A549 (cell line): ENCODE measurements at regions not wholly inside any gene's neighbourhood (a gene's known extent, or its start where the extent isn't known, plus 50 kb on each side); places are given as distances from the start of the nearest gene placed in this dataset.

ENCODE experiments used
- ATAC-seq, 2 experiments: fragments of 200-7000 bp in 1 of 2; fragments of >200 bp in 1 of 2; cut with Nextera tagmentation in 1 of 2; cut with Tn5 transposase in 1 of 2; 3 replicates each; pipeline versions ENCODE4 v1.8.0 to v1.9.1; 2018 to 2020; ENCODE audit warnings: mild to moderate bottlenecking in 1 of 2, moderate library complexity in 1 of 2
- CTCF ChIA-PET: fragments of 300-600 bp; sonication (Branson Sonifier 250); formaldehyde crosslinking; extraction: SDS; loops from one replicate; lab custom pipeline; 2021; ENCODE audit warnings: antibody characterized with exemption, inconsistent platforms; lab: Yijun Ruan, JAX
- POLR2A ChIA-PET: fragments of 350-600 bp; formaldehyde crosslinking; extraction: SDS; loops from one replicate; lab custom pipeline; 2021; ENCODE audit warnings: antibody characterized with exemption, inconsistent platforms; lab: Yijun Ruan, JAX
- DNase-seq, 2 experiments: peaks; one replicate each; pipeline versions ENCODE4 v3.0.0 to v3.0.0-alpha.2; 2011 to 2016; ENCODE audit warnings: low read depth in 1 of 2, low spot score in 1 of 2
- FAIRE-seq: peaks from 2 replicates; lab custom pipeline; 2011; peaks lifted over from hg19 to GRCh38; lab: Jason Lieb, UNC
- H3K27ac ChIP-seq, 2 experiments: fragments of >200 bp; sonication (Bioruptor Twin); formaldehyde crosslinking; 3 replicates each; pipeline ENCODE4 v1.5.1; 2016 to 2017
- H3K4me1 ChIP-seq: fragments of >200 bp; sonication (Bioruptor Twin); formaldehyde crosslinking; 3 replicates; pipeline ENCODE4 v1.6.1; 2016
- H3K4me2 ChIP-seq: fragments of >200 bp; sonication (Bioruptor Twin); formaldehyde crosslinking; 3 replicates; pipeline ENCODE4 v1.6.1; 2016
- H3K4me3 ChIP-seq: fragments of >200 bp; sonication (Bioruptor Twin); formaldehyde crosslinking; 3 replicates; pipeline ENCODE4 v1.5.1; 2016
- H3K9me3 ChIP-seq: fragments of >200 bp; sonication (Bioruptor Twin); formaldehyde crosslinking; 3 replicates; pipeline ENCODE4 v1.6.1; 2016
- BCL3 ChIP-seq: fragments of >200 bp; sonication (Bioruptor Twin); formaldehyde crosslinking; IDR thresholded peaks from 3 replicates; pipeline ENCODE4 v1.6.1; 2016
- BHLHE40 ChIP-seq: IDR thresholded peaks from 2 replicates; pipeline ENCODE4 v1.6.1; 2012; ENCODE audit warnings: low read depth, low read length, inconsistent platforms
- CHD4 ChIP-seq: fragments of 200-600 bp; sonication (generic); IDR thresholded peaks from 2 replicates; pipeline ENCODE4 v1.6.1; 2016; ENCODE audit warnings: antibody characterized with exemption, mild to moderate bottlenecking, borderline replicate concordance
- CTCF ChIP-seq: fragments of >200 bp; sonication (Bioruptor Twin); formaldehyde crosslinking; IDR thresholded peaks from 3 replicates; pipeline ENCODE4 v1.5.1; 2016
- EHF ChIP-seq: fragments of 250-450 bp; sonication (Bioruptor Pico); IDR thresholded peaks from 2 replicates; pipeline ENCODE4 v1.5.0; 2020; ENCODE audit warnings: mild to moderate bottlenecking
- EHMT2 ChIP-seq: fragments of 200-600 bp; sonication (generic); IDR thresholded peaks from 2 replicates; pipeline ENCODE4 v1.6.1; 2016; ENCODE audit warnings: antibody characterized with exemption, low read depth, mild to moderate bottlenecking, moderate library complexity
- FOSL2 ChIP-seq, 2 experiments: fragments of 450-650 bp in 1 of 2; fragments of >200 bp in 1 of 2; sonication (Bioruptor Twin) in 1 of 2; formaldehyde crosslinking; IDR thresholded peaks; 2 replicates each; pipeline versions ENCODE4 v1.5.0 to v1.6.1; 2016 to 2020; ENCODE audit warnings: mild to moderate bottlenecking in 1 of 2, moderate library complexity in 1 of 2
- FOXS1 ChIP-seq: fragments of 250-450 bp; sonication (Bioruptor Pico); IDR thresholded peaks from 2 replicates; pipeline ENCODE4 v1.5.0; 2020; ENCODE audit warnings: mild to moderate bottlenecking, moderate library complexity
- HDAC2 ChIP-seq: fragments of 200-600 bp; sonication (generic); IDR thresholded peaks from 2 replicates; pipeline ENCODE4 v1.6.1; 2016
- HOXA7 ChIP-seq: fragments of 250-450 bp; sonication (Bioruptor Pico); IDR thresholded peaks from 2 replicates; pipeline ENCODE4 v1.5.0; 2020; ENCODE audit warnings: mild to moderate bottlenecking, moderate library complexity
- JUN ChIP-seq, 2 experiments: fragments of >200 bp; sonication (Bioruptor Twin); formaldehyde crosslinking; IDR thresholded peaks; 2 replicates in 1 of 2; 3 replicates in 1 of 2; pipeline ENCODE4 v1.6.1; 2016 to 2017
- MAFK ChIP-seq: fragments of 450-650 bp; IDR thresholded peaks from 2 replicates; pipeline ENCODE4 v1.6.1; 2014; ENCODE audit not compliant: partially characterized antibody
- MAZ ChIP-seq: fragments of 150-350 bp; IDR thresholded peaks from 2 replicates; pipeline ENCODE4 v1.6.1; 2014; ENCODE audit warnings: antibody characterized with exemption, low read depth, low read length, borderline replicate concordance
- NR3C1 ChIP-seq: fragments of >200 bp; sonication (Bioruptor Twin); formaldehyde crosslinking; IDR thresholded peaks from 3 replicates; pipeline ENCODE4 v1.6.1; 2017
- PBX3 ChIP-seq: IDR thresholded peaks from 2 replicates; pipeline ENCODE4 v1.6.1; 2012
- PHF8 ChIP-seq: fragments of 200-600 bp; sonication (generic); IDR thresholded peaks from 2 replicates; pipeline ENCODE4 v1.6.1; 2016; ENCODE audit warnings: low read depth, mild to moderate bottlenecking, antibody characterized with exemption, moderate library complexity, borderline replicate concordance
- RCOR1 ChIP-seq: fragments of 150-350 bp; IDR thresholded peaks from 2 replicates; pipeline ENCODE4 v1.6.1; 2014; ENCODE audit warnings: antibody characterized with exemption, low read length, low read depth
- REST ChIP-seq: fragments of 200-600 bp; sonication (generic); IDR thresholded peaks from 2 replicates; pipeline ENCODE4 v1.6.1; 2016; ENCODE audit warnings: antibody characterized with exemption, mild to moderate bottlenecking, moderate library complexity
- SMC3 ChIP-seq: fragments of >200 bp; sonication (Bioruptor Twin); formaldehyde crosslinking; IDR thresholded peaks from 3 replicates; pipeline ENCODE4 v1.6.1; 2018; ENCODE audit warnings: inconsistent platforms
- SREBF2 ChIP-seq: fragments of 450-650 bp; IDR thresholded peaks from 2 replicates; pipeline ENCODE4 v1.6.1; 2014; ENCODE audit warnings: mild to moderate bottlenecking, moderate library complexity
- TFCP2L1 ChIP-seq: fragments of 250-450 bp; sonication (Bioruptor Pico); IDR thresholded peaks from 2 replicates; pipeline ENCODE4 v1.5.0; 2021; ENCODE audit warnings: mild to moderate bottlenecking
- USF2 ChIP-seq: fragments of 450-650 bp; IDR thresholded peaks from 2 replicates; pipeline ENCODE4 v1.6.1; 2014; ENCODE audit warnings: antibody characterized with exemption
- ZC3H11A ChIP-seq: fragments of 450-650 bp; IDR thresholded peaks from 2 replicates; pipeline ENCODE4 v1.6.1; 2014; ENCODE audit warnings: antibody characterized with exemption, mild to moderate bottlenecking
- ZFP36 ChIP-seq: fragments of 450-650 bp; IDR thresholded peaks from 2 replicates; pipeline ENCODE4 v1.6.1; 2014; ENCODE audit warnings: borderline replicate concordance; ENCODE audit not compliant: partially characterized antibody
- ZNF302 ChIP-seq: fragments of 250-450 bp; sonication (Bioruptor Pico); IDR thresholded peaks from 2 replicates; pipeline ENCODE4 v1.9.0; 2021; ENCODE audit warnings: inconsistent platforms, mild to moderate bottlenecking, moderate library complexity
- WGBS: methylation state at CpG from one replicate; pipeline ENCODE4 v1.1.6; 2017; ENCODE audit errors: missing lambda C conversion rate; 5-methylcytosine and 5-hydroxymethylcytosine counted together

- no peak for FAIRE-seq
Observed at GRCh38 chr6:139650941-139651340, 276.5 kb upstream of the CITED2 start.

GRCh38 chr6:139649732-139650131, 275.3 kb upstream of the CITED2 start:
- FAIRE-seq (no peak), DNase-seq (no peak), ATAC-seq (no peak)
- Histone ChIP-seq H3K4me3 (no peak overlapping the region), H3K27ac (no peak overlapping the region), H3K4me1 (no peaks in the 10 kb centered on the region), H3K4me2 (no peak overlapping the region), H3K9me3 (no peaks in the 10 kb centered on the region)
- WGBS: 59% methylated on average over 3 of the region's 3 CpGs
- ChIA-PET CTCF (no interaction called here), POLR2A (no interaction called here)
- TF ChIP-seq EHF (CRISPR knock-in tag) (no peak), CHD4 (no peak), CTCF (no peak), EHMT2 (no peak), FOXS1 (no peak), MAFK (no peak), FOSL2 (IDR thresholded peaks at IDR 0.05) (no peak), FOSL2 (CRISPR knock-in tag; IDR thresholded peaks at IDR 0.05) (no peak), SMC3 (no peak), BCL3 (no peak), ZC3H11A (no peak), HDAC2 (no peak)

More at GRCh38 chr6:139650941-139651340, 276.5 kb upstream of the CITED2 start:
- ChIA-PET POLR2A (no interaction called here), CTCF (no interaction called here)
- H3K4me2 ChIP-seq: no peak overlapping the region
- H3K4me1 ChIP-seq: peaks cover 9% of the 10 kb centered on the region; the same call in 2 of the 3 replicates
- H3K9me3 ChIP-seq: no peaks in the 10 kb centered on the region
- 77% methylated on average over 5 of the region's 5 CpGs for WGBS
- TF ChIP-seq ZNF302: no peak
- no peak for TF ChIP-seq NR3C1
- no peak for TF ChIP-seq SREBF2
- TF ChIP-seq TFCP2L1: no peak
- TF ChIP-seq BHLHE40: no peak
- TF ChIP-seq ZFP36: no peak
- no peak for TF ChIP-seq PBX3
- no peak for TF ChIP-seq RCOR1
- TF ChIP-seq MAZ: no peak
- no peak for TF ChIP-seq JUN (IDR thresholded peaks at IDR 0.05)
- no peak for TF ChIP-seq REST
- TF ChIP-seq PHF8: no peak
- no peak for TF ChIP-seq HOXA7 (CRISPR knock-in tag)
- TF ChIP-seq USF2: no peak
- no peak overlapping the region for H3K27ac ChIP-seq
- DNase-seq: no peak
- ATAC-seq: no peak
- H3K4me3 ChIP-seq: no peak overlapping the region
